HG03095 (cell line): ENCODE measurements at regions not wholly inside any gene's neighbourhood (a gene's known extent, or its start where the extent isn't known, plus 50 kb on each side); places are given as distances from the start of the nearest gene placed in this dataset.

Experiments used
- ATAC-seq: cut with Tn5 transposase; IDR thresholded peaks from one replicate; pipeline ENCODE4 v1.9.1; 2021; ENCODE audit warnings: moderate library complexity; ENCODE audit not compliant: unreplicated experiment

- no peak for ATAC-seq
Observed at GRCh38 chr22:48055827-48056226, 1293.4 kb downstream of the TBC1D22A start.

DNA sequence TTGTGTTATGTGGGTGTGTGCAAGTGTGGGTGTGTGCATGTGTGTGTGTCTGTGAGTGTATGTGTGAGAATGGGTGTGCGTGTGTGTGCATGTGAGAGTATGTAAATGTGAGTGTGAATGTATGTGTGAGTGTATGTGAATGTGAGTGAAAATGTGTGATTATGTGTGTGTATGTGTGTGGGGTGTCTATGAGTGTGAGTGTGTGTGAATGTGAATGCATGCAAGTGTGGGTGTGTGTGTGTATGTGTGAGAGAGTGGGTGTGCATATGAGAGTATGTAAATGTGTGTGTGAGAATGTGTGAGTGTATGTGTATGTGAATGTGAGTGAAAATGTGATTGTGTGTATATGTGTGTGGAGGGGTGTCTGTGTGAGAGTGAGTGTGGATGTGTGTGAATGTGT, 1292.7 kb downstream of the TBC1D22A start:
- no peak for ATAC-seq

DNA sequence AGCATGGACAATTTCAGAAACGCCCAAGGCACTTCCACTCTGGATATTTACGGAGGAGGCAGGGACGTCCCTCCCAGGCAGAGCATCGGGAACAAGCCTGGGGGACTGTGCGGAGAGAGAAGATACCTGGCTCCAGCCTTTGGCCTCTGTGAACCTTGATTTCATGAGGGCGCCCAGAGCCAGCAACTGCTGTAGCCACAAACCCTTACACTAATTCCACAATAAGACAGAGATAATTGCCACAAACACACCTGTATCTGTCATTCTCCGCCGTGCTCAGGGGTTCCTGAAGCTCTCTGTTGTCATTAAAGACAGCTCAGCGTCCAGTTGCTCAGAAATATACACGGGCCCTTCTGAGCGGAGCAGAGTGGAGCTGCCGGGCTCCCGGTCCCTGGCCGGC, 1292.1 kb downstream of the TBC1D22A start:
- no peak for ATAC-seq

DNA sequence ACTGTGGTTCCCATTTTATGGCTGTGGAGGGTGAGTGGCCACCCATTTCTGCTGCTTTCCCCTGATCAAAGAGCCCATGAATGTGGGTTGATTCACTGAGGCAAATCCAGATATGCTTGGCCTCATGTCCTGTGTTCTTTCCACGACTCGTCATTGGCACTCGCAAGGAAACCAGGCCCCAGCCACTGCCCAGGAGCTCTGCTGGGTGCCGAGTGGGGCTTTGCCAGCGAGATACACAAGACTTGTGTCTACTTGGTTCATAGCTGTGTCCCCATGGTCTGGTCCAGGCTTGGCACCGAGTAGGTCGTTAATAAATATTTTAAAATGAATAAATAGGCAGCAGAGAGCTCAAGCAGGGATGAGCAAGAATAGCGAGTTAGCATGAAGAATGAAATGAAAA, 1291.5 kb downstream of the TBC1D22A start:
- ATAC-seq: no peak

GRCh38 chr22:48053486-48053885, 1291.0 kb downstream of the TBC1D22A start:
- no peak for ATAC-seq

DNA sequence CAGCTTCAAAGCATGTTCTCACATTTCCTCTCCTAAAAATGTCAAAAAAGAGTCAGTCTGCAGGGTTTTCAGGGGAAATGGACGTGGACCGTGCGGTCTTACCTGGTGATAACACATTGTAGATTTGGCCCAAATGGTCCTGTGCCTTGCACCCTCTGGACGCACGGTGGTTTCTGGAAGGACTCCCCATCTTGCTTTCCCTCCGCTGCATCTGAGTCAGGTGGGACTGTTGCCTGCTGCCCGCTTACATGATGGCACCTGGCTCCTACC, 1290.1 kb downstream of the TBC1D22A start:
- ATAC-seq: no peak

GRCh38 chr22:48051796-48052620, 1289.6 kb downstream of the TBC1D22A start:
- ATAC-seq: no peak

- no peak for ATAC-seq
Observed at GRCh38 chr22:48050836-48051235, 1288.4 kb downstream of the TBC1D22A start.

GRCh38 chr22:48049116-48049515, 1286.7 kb downstream of the TBC1D22A start:
- ATAC-seq: no peak

DNA sequence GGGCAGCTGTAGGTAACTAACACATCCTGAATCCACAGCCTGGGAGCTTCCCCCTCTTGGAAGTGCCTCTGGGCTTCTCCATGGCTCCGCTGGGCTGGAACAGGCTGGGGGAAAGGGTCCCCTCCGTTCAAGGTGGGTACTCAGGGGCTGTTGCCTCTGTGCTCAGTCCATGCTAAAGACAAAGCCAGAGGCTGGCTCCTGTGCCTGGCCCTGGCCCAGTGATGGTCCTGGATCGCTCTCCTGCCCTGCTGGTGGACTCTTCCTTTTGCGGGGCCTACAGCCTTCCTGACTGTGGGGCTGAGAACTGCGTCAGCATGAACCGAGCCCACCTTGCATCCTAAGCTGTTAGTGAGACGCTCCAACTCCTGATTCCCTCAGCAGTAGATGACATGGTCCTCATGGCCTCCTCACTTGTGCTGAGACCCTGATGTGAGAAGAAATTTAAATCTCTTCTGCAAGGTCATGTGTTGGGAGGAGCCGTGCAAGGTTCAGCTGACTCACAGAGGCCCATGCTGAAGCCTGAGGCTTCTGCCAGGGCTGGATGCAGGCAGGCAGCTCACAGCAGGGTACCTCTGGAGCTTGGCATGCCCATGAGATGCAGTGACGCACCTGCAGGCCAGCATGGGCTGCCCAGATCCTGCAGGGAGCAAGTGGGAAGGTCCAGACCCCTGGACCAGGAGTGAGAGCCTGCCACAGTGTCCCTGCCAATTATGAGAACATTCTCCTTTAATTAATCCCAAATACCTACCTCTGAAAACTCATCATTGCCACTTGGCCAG, 1285.5 kb downstream of the TBC1D22A start:
- no peak for ATAC-seq

- ATAC-seq: no peak
Observed at GRCh38 chr22:48045369-48045768, 1282.9 kb downstream of the TBC1D22A start.

DNA sequence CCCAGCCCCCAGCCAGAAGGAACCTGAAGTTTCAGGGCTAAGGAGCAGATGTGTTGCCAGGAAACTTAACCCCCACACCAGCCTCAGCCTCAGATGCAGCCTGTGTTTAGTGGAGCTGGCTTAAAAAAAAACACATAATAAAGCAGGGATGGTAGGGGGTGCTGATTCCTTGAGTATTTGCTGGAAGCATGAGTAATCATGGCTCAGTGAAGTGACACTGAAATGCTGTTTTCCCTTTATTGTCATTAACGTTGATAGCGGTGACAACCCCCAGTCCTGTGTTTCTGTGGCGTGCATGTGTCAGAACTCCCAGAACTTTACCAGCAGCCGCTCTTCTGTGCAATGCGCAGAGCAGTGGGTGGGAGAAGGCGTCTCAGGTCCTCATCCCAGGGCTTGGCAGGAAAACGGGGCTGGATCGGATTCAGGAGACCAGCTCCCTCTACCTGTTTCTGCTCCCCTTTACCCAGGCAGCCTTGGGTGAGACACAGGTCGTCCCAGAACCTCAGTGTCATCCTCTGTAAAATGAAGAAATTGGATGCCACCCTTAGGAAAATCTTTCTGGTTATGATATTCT, 1282.1 kb downstream of the TBC1D22A start:
- no peak for ATAC-seq

DNA sequence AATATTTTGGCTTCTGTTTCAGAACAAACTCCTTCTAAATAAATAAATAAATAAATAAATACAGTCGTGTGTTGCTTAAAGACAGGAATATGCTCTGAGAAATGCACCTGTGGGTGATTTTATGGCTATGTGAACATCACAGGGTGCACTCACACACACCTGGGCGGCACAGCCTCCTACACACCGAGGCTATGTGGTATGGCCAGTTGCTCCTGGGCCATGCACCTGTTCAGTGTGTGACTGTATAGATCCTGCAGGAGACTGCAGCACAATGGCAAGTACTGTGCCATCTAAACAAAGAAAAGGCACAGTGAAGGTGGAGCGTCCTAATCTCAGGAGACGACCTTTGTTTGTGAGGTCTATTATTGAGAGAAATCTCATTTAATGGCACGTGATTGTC, 1281.1 kb downstream of the TBC1D22A start:
- ATAC-seq: no peak

- ATAC-seq: no peak
Observed at GRCh38 chr22:48042621-48043395, 1280.4 kb downstream of the TBC1D22A start.

GRCh38 chr22:48039326-48039725, 1276.9 kb downstream of the TBC1D22A start:
- no peak for ATAC-seq

DNA sequence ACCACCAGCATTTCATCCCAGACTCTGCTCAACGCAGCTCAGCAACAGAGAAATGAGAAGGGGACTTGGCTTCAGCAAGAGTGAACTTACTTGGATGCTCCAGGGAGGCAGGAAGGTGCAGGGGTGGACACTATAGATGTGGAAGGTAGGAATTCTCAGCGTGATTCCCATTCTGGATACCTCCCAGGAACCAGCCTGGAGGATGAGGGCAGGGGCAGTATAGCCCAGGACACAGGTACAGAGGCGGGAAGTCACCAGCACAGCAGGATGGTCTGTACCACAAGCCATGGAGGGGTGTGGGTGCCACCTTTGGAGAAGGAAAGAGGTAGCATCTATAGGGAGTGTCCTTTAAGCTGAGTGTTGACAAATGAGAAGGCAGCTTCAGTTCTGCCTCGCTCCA, 1275.2 kb downstream of the TBC1D22A start:
- no peak for ATAC-seq

GRCh38 chr22:48035897-48036296, 1273.4 kb downstream of the TBC1D22A start:
- ATAC-seq: no peak

- no peak for ATAC-seq
Observed at GRCh38 chr22:48031589-48031988, 1269.1 kb downstream of the TBC1D22A start.

DNA sequence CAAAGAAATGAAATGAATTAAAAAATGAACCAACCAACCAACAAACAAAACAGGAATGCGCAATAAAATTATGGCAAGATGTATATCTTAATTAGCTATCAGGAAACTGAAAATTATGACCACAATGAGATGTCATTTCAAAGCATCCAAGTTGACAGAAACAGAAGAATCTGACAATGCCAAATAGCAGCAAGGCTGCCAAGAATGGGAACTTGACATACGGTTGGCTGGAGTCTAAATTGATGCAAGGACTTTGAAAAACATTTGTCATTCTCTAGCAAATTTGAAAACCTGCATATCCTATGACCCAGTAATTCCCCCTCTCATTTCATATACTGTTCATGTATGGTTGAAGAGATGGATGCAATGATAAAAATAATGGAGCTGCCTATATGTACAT, 1262.6 kb downstream of the TBC1D22A start:
- ATAC-seq: no peak

DNA sequence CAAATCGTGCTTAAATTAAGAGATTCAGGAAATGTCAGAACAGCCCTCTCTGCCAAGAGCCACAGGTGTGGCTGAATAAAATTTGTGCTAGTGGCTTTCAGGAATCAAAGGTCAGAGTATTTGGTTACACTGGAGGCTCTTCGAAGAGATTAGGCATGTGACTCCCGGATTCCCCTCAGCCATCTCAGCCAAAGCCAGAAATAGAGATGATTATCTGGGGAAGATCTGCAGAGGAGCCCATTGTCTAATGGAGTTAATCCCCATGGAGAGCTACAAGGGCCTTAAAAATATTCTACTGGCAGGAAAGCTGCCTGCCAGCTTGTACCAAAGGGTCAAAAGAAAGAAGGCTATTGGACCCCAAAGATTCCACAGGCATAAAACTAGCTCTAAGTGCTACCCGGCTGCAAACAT, 1259.5 kb downstream of the TBC1D22A start:
- ATAC-seq: no peak

GRCh38 chr22:48018346-48018745, 1255.9 kb downstream of the TBC1D22A start:
- ATAC-seq: no peak
